ENCODE measurements at regions not wholly inside any gene's neighbourhood (a gene's known extent, or its start where the extent isn't known, plus 50 kb on each side); places are given as distances from the start of the nearest gene placed in this dataset.

- no peak for DNase-seq (ENCODE audit: low read depth, low spot score)
- in situ Hi-C loops (cut with HindIII; ENCODE audit: low pct_unique_long_range_greater_than_20kb, low sequenced_read_pairs): no loop called here
These were observed 204.5 kb downstream of the PHLDA1 start for GRCh38 chr12:75827061-75827460.

GRCh38 chr12:75825686-75826085 lies 205.9 kb downstream of the PHLDA1 start:
- in situ Hi-C loops (cut with HindIII; ENCODE audit: low pct_unique_long_range_greater_than_20kb, low sequenced_read_pairs): no loop called here
- DNase-seq (ENCODE audit: low read depth, low spot score): no peak

GRCh38 chr12:75823475-75823874 lies 208.1 kb downstream of the PHLDA1 start:
- in situ Hi-C loops (cut with HindIII; ENCODE audit: low pct_unique_long_range_greater_than_20kb, low sequenced_read_pairs): no loop called here
- DNase-seq (ENCODE audit: low read depth, low spot score): no peak

GRCh38 chr12:75822416-75822815 lies 209.2 kb downstream of the PHLDA1 start:
- no peak for DNase-seq (ENCODE audit: low read depth, low spot score)
- in situ Hi-C loops (cut with HindIII; ENCODE audit: low pct_unique_long_range_greater_than_20kb, low sequenced_read_pairs): no loop called here

- DNase-seq (ENCODE audit: low read depth, low spot score): no peak
- in situ Hi-C loops (cut with HindIII; ENCODE audit: low pct_unique_long_range_greater_than_20kb, low sequenced_read_pairs): no loop called here
These were observed 210.6 kb downstream of the PHLDA1 start for GRCh38 chr12:75820848-75821578.

GRCh38 chr12:75820071-75820470 lies 211.5 kb downstream of the PHLDA1 start:
- in situ Hi-C loops (cut with HindIII; ENCODE audit: low pct_unique_long_range_greater_than_20kb, low sequenced_read_pairs): no loop called here
- no peak for DNase-seq (ENCODE audit: low read depth, low spot score)

- DNase-seq (ENCODE audit: low read depth, low spot score): no peak
- in situ Hi-C loops (cut with HindIII; ENCODE audit: low pct_unique_long_range_greater_than_20kb, low sequenced_read_pairs): no loop called here
These were observed 212.1 kb downstream of the PHLDA1 start for GRCh38 chr12:75819512-75819911.

- in situ Hi-C loops (cut with HindIII; ENCODE audit: low pct_unique_long_range_greater_than_20kb, low sequenced_read_pairs): no loop called here
These were observed 212.7 kb downstream of the PHLDA1 start for GRCh38 chr12:75818863-75819262.

GRCh38 chr12:75816897-75817296 lies 214.7 kb downstream of the PHLDA1 start:
- DNase-seq (ENCODE audit: low read depth, low spot score): peak; percentile 66
- in situ Hi-C loops (cut with HindIII; ENCODE audit: low pct_unique_long_range_greater_than_20kb, low sequenced_read_pairs): no loop called here

More at GRCh38 chr12:75818863-75819262, 212.7 kb downstream of the PHLDA1 start:
- no peak for DNase-seq (ENCODE audit: low read depth, low spot score)

- no peak for DNase-seq (ENCODE audit: low read depth, low spot score)
- in situ Hi-C loops (cut with HindIII; ENCODE audit: low pct_unique_long_range_greater_than_20kb, low sequenced_read_pairs): no loop called here
These were observed 215.8 kb downstream of the PHLDA1 start for GRCh38 chr12:75815756-75816155.

- in situ Hi-C loops (cut with HindIII; ENCODE audit: low pct_unique_long_range_greater_than_20kb, low sequenced_read_pairs): no loop called here
- DNase-seq (ENCODE audit: low read depth, low spot score): no peak
These were observed 216.5 kb downstream of the PHLDA1 start for GRCh38 chr12:75814851-75815754.

- in situ Hi-C loops (cut with HindIII; ENCODE audit: low pct_unique_long_range_greater_than_20kb, low sequenced_read_pairs): no loop called here
- DNase-seq (ENCODE audit: low read depth, low spot score): no peak
These were observed 218.5 kb downstream of the PHLDA1 start for GRCh38 chr12:75813072-75813471.

GRCh38 chr12:75812271-75813018 lies 219.1 kb downstream of the PHLDA1 start:
- in situ Hi-C loops (cut with HindIII; ENCODE audit: low pct_unique_long_range_greater_than_20kb, low sequenced_read_pairs): no loop called here
- no peak for DNase-seq (ENCODE audit: low read depth, low spot score)

GRCh38 chr12:75809746-75810145 lies 221.8 kb downstream of the PHLDA1 start:
- DNase-seq (ENCODE audit: low read depth, low spot score): no peak
- in situ Hi-C loops (cut with HindIII; ENCODE audit: low pct_unique_long_range_greater_than_20kb, low sequenced_read_pairs): no loop called here

- no peak for DNase-seq (ENCODE audit: low read depth, low spot score)
- in situ Hi-C loops (cut with HindIII; ENCODE audit: low pct_unique_long_range_greater_than_20kb, low sequenced_read_pairs): no loop called here
These were observed 224.1 kb downstream of the PHLDA1 start for GRCh38 chr12:75807494-75807893.

- DNase-seq (ENCODE audit: low read depth, low spot score): no peak
- in situ Hi-C loops (cut with HindIII; ENCODE audit: low pct_unique_long_range_greater_than_20kb, low sequenced_read_pairs): no loop called here
These were observed 225.7 kb downstream of the PHLDA1 start for GRCh38 chr12:75805905-75806304.

GRCh38 chr12:75805320-75805719 lies 226.3 kb downstream of the PHLDA1 start:
- in situ Hi-C loops (cut with HindIII; ENCODE audit: low pct_unique_long_range_greater_than_20kb, low sequenced_read_pairs): no loop called here
- DNase-seq (ENCODE audit: low read depth, low spot score): no peak
